Trophoblast cell (in vitro differentiated cells and primary cell): ENCODE measurements at regions not wholly inside any gene's neighbourhood (a gene's known extent, or its start where the extent isn't known, plus 50 kb on each side); places are given as distances from the start of the nearest gene placed in this dataset.

Experiments
- DNase-seq, 2 donors: peaks; one replicate each; pipeline ENCODE4 v3.0.0-alpha.2; 2016
- H2AFZ ChIP-seq: 2 replicates; pipeline ENCODE4 v1.6.1; 2013; ENCODE audit warnings: low read length, moderate library complexity, mild to moderate bottlenecking; ENCODE audit not compliant: insufficient read depth, poor library complexity
- H2AK5ac ChIP-seq: 2 replicates; pipeline ENCODE4 v1.6.1; 2013; ENCODE audit warnings: mild to moderate bottlenecking, low read length
- H2BK120ac ChIP-seq: 2 replicates; pipeline ENCODE4 v1.6.1; 2013; ENCODE audit warnings: low read length, mild to moderate bottlenecking, moderate library complexity; ENCODE audit not compliant: insufficient read depth, poor library complexity
- H2BK12ac ChIP-seq: 2 replicates; pipeline ENCODE4 v1.6.1; 2013; ENCODE audit warnings: mild to moderate bottlenecking, low read length, moderate library complexity
- H2BK5ac ChIP-seq: 2 replicates; pipeline ENCODE4 v1.6.1; 2013; ENCODE audit warnings: low read length, low read depth, moderate library complexity, mild to moderate bottlenecking; ENCODE audit not compliant: poor library complexity
- H3K14ac ChIP-seq: 2 replicates; pipeline ENCODE4 v1.6.1; 2013; ENCODE audit warnings: mild to moderate bottlenecking, low read length
- H3K18ac ChIP-seq: 2 replicates; pipeline ENCODE4 v1.6.1; 2013; ENCODE audit warnings: mild to moderate bottlenecking, low read length
- H3K23ac ChIP-seq: 2 replicates; pipeline ENCODE4 v1.6.1; 2013; ENCODE audit warnings: low read length
- H3K27ac ChIP-seq: 2 replicates; pipeline ENCODE4 v1.5.1; 2013; ENCODE audit warnings: low read depth, mild to moderate bottlenecking, inconsistent platforms, low read length, moderate library complexity
- H3K27me3 ChIP-seq: 2 replicates; pipeline ENCODE4 v1.6.1; 2013; ENCODE audit warnings: inconsistent platforms, mild to moderate bottlenecking, low read length, moderate library complexity; ENCODE audit not compliant: insufficient read depth
- H3K36me3 ChIP-seq, 2 experiments: 1 replicate in 1 of 2; 2 replicates in 1 of 2; pipeline ENCODE4 v1.6.1; 2013; ENCODE audit warnings: low read length in 2 of 2, mild to moderate bottlenecking in 2 of 2, moderate library complexity in 1 of 2; ENCODE audit not compliant: insufficient read depth in 2 of 2, control insufficient read depth in 1 of 2
- H3K4ac ChIP-seq: 2 replicates; pipeline ENCODE4 v1.6.1; 2013; ENCODE audit warnings: low read depth, mild to moderate bottlenecking, low read length, moderate library complexity
- H3K4me1 ChIP-seq, 2 experiments: 1 replicate in 1 of 2; 2 replicates in 1 of 2; pipeline ENCODE4 v1.6.1; 2013; ENCODE audit warnings: low read length in 2 of 2, mild to moderate bottlenecking in 2 of 2, moderate library complexity in 1 of 2; ENCODE audit not compliant: insufficient read depth in 2 of 2, control insufficient read depth in 1 of 2
- H3K4me2 ChIP-seq: 2 replicates; pipeline ENCODE4 v1.6.1; 2013; ENCODE audit warnings: inconsistent platforms, mild to moderate bottlenecking, low read length, moderate library complexity
- H3K4me3 ChIP-seq: 2 replicates; pipeline ENCODE4 v1.5.1; 2013; ENCODE audit warnings: mild to moderate bottlenecking, low read depth, low read length, inconsistent platforms
- H3K79me1 ChIP-seq: one replicate; pipeline ENCODE4 v1.6.1; 2013; ENCODE audit warnings: low read length
- H3K79me2 ChIP-seq: 2 replicates; pipeline ENCODE4 v1.6.1; 2013; ENCODE audit warnings: low read length, mild to moderate bottlenecking; ENCODE audit not compliant: control insufficient read depth, insufficient read depth, poor library complexity
- H3K9ac ChIP-seq: 2 replicates; pipeline ENCODE4 v1.6.1; 2013; ENCODE audit warnings: mild to moderate bottlenecking, low read length
- H3K9me3 ChIP-seq: 2 replicates; pipeline ENCODE4 v1.6.1; 2013; ENCODE audit warnings: low read depth, mild to moderate bottlenecking, control low read depth, inconsistent platforms, low read length; ENCODE audit not compliant: insufficient read depth
- H4K12ac ChIP-seq: 2 replicates; pipeline ENCODE4 v1.6.1; 2013; ENCODE audit warnings: low read depth, mild to moderate bottlenecking, low read length, moderate library complexity
- H4K8ac ChIP-seq: 2 replicates; pipeline ENCODE4 v1.6.1; 2013; ENCODE audit warnings: low read depth, mild to moderate bottlenecking, low read length, moderate library complexity
- H4K91ac ChIP-seq: one replicate; pipeline ENCODE4 v1.6.1; 2013; ENCODE audit warnings: low read depth, mild to moderate bottlenecking, low read length, moderate library complexity
- WGBS: extraction: QIAGEN DNeasy Blood & Tissue Kit; methylation state at CpG from one replicate; pipeline ENCODE4 v1.1.7; 2013; ENCODE audit warnings: missing lambda C conversion rate; ENCODE audit not compliant: insufficient read length, insufficient coverage; ENCODE audit errors: extremely low coverage; 5-methylcytosine and 5-hydroxymethylcytosine counted together

DNA sequence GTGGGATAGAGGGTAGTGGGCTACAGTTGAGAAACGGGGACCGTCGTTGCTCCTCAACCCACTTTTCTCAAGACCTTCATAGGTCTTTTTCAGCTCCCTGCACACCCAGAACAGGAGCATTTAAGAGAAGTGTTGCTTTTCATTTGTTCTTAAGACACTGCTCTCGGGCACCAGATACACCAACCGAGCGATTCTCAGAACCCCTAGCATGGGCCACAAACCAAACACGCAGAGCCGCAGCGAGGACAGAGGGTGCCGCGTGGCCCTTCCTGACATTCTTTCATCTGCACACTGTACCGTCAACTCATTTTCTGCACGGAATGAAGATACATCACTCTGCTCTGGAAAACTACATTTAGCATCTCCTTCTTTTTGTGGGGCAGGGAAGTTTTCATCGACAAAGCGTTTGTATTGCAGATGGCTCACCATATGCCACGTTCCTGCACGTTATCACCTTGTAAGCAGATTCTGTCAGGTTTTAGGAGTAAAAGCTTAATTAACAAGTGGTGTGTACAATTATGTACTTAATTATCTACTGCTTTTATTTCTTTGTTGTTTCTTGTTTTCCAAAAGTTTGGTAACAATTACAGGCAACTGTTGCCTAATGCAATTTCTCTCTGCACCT lies 70.4 kb upstream of the MLN start:
- H3K36me3 ChIP-seq = no peaks in the 10 kb centered on the region
- H3K79me2 ChIP-seq = no peaks in the 10 kb centered on the region
- H2BK12ac ChIP-seq = no peak overlapping the region
- H3K27me3 ChIP-seq = no peaks in the 10 kb centered on the region
- no peak overlapping the region for H2AFZ ChIP-seq
- no peak for DNase-seq
- no peak overlapping the region for H4K91ac ChIP-seq
- H3K14ac ChIP-seq = no peak overlapping the region
- no peak overlapping the region for H2BK5ac ChIP-seq
- no peak overlapping the region for H2BK120ac ChIP-seq
- H3K4me2 ChIP-seq = no peak overlapping the region
- no peaks in the 10 kb centered on the region for H3K79me1 ChIP-seq
- no peak overlapping the region for H3K4ac ChIP-seq
- no peak overlapping the region for H3K27ac ChIP-seq
- no peak overlapping the region for H2AK5ac ChIP-seq
- H4K12ac ChIP-seq = no peak overlapping the region
- no peak overlapping the region for H3K9ac ChIP-seq
- H4K8ac ChIP-seq = no peak overlapping the region
- no peaks in the 10 kb centered on the region for H3K9me3 ChIP-seq
- H3K23ac ChIP-seq = no peak overlapping the region
- WGBS = no CpG with 5 or more reads among the region's 17 CpGs
- H3K4me1 ChIP-seq = no peaks in the 10 kb centered on the region
- no peak overlapping the region for H3K18ac ChIP-seq
- H3K4me3 ChIP-seq = no peak overlapping the region

GRCh38 chr6:33872761-33873160 lies 69.0 kb upstream of the MLN start:
- no peak overlapping the region for H3K23ac ChIP-seq
- H3K9me3 ChIP-seq = no peaks in the 10 kb centered on the region
- H2BK120ac ChIP-seq = no peak overlapping the region
- no peak overlapping the region for H3K18ac ChIP-seq
- no peaks in the 10 kb centered on the region for H3K36me3 ChIP-seq
- DNase-seq = no peak
- no peak overlapping the region for H3K9ac ChIP-seq
- H3K4me2 ChIP-seq = no peak overlapping the region
- WGBS = no CpG with 5 or more reads among the region's 7 CpGs
- no peak overlapping the region for H2AK5ac ChIP-seq
- H3K27me3 ChIP-seq = no peaks in the 10 kb centered on the region
- H2AFZ ChIP-seq = no peak overlapping the region
- no peak overlapping the region for H3K27ac ChIP-seq
- H3K4ac ChIP-seq = no peak overlapping the region
- H3K14ac ChIP-seq = no peak overlapping the region
- H2BK5ac ChIP-seq = no peak overlapping the region
- no peak overlapping the region for H4K12ac ChIP-seq
- no peaks in the 10 kb centered on the region for H3K4me1 ChIP-seq
- H4K8ac ChIP-seq = no peak overlapping the region
- no peak overlapping the region for H4K91ac ChIP-seq
- no peak overlapping the region for H3K4me3 ChIP-seq
- no peaks in the 10 kb centered on the region for H3K79me1 ChIP-seq
- no peak overlapping the region for H2BK12ac ChIP-seq
- H3K79me2 ChIP-seq = no peaks in the 10 kb centered on the region

- no peak overlapping the region for H4K8ac ChIP-seq
- no peak overlapping the region for H3K4me2 ChIP-seq
- no peak overlapping the region for H3K9ac ChIP-seq
- H3K14ac ChIP-seq = no peak overlapping the region
- no peaks in the 10 kb centered on the region for H3K9me3 ChIP-seq
- no peak overlapping the region for H2BK12ac ChIP-seq
- H2AFZ ChIP-seq = no peak overlapping the region
- H4K91ac ChIP-seq = no peak overlapping the region
- H3K79me1 ChIP-seq = no peaks in the 10 kb centered on the region
- H3K23ac ChIP-seq = no peak overlapping the region
- no peak overlapping the region for H3K4ac ChIP-seq
- no peak overlapping the region for H2BK120ac ChIP-seq
- H3K4me1 ChIP-seq = no peaks in the 10 kb centered on the region
- H3K79me2 ChIP-seq = no peaks in the 10 kb centered on the region
- H2BK5ac ChIP-seq = no peak overlapping the region
- no peaks in the 10 kb centered on the region for H3K27me3 ChIP-seq
- H3K18ac ChIP-seq = no peak overlapping the region
- no peak overlapping the region for H3K4me3 ChIP-seq
- WGBS = no CpG with 5 or more reads among the region's 11 CpGs
- no peak for DNase-seq
- no peaks in the 10 kb centered on the region for H3K36me3 ChIP-seq
- H3K27ac ChIP-seq = no peak overlapping the region
- H2AK5ac ChIP-seq = no peak overlapping the region
- H4K12ac ChIP-seq = no peak overlapping the region
Observed at GRCh38 chr6:33869826-33870423, 66.1 kb upstream of the MLN start.

DNA sequence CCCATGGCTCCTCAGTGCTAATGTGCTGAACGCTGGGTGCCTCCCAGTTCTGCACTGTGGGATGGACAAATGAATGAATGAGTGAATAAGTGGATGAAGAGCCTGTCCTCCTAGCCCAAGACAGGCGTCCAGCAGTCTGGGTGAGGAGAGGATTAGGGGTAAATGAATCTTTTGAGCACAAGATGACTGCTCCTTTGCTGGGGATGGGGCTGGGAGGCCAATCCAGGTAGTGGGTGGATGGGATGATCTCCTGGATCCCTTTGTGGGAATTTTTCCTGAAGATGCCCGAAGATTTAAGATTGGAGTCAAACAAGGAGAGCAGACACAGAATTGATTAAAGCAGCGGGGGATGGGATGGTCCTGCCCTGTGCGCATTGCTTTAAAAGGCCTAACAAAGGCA lies 65.3 kb upstream of the MLN start:
- H4K8ac ChIP-seq = no peak overlapping the region
- no CpG with 5 or more reads among the region's 5 CpGs for WGBS
- no peak for DNase-seq

More for the DNA sequence above, 65.3 kb upstream of the MLN start:
- Histone ChIP-seq H3K4me1 (no peaks in the 10 kb centered on the region), H3K79me1 (no peaks in the 10 kb centered on the region), H3K79me2 (no peaks in the 10 kb centered on the region), H3K23ac (no peak overlapping the region), H2BK12ac (no peak overlapping the region), H3K4me3 (no peak overlapping the region), H3K27me3 (no peaks in the 10 kb centered on the region), H2AK5ac (no peak overlapping the region), H2BK120ac (no peak overlapping the region), H3K4me2 (no peak overlapping the region), H3K18ac (no peak overlapping the region), H3K27ac (no peak overlapping the region), H3K14ac (no peak overlapping the region), H3K9ac (no peak overlapping the region), H3K4ac (no peak overlapping the region), H4K91ac (no peak overlapping the region), H2BK5ac (no peak overlapping the region), H3K9me3 (peaks cover 2% of the 10 kb centered on the region), H2AFZ (no peak overlapping the region), H4K12ac (no peak overlapping the region), H3K36me3 (no peaks in the 10 kb centered on the region)
